Spleen (tissue), 11 donors: ENCODE measurements at regions not wholly inside any gene's neighbourhood (a gene's known extent, or its start where the extent isn't known, plus 50 kb on each side); places are given as distances from the start of the nearest gene placed in this dataset.
"Not testable (repeated sequence)": the region's sequence is repeated elsewhere in the genome, so short reads cannot be mapped to it uniquely, and the experiment has no call there.

Experiments used
- DNase-seq: peaks from one replicate; pipeline ENCODE4 v3.0.0-alpha.2; 2020
- H3K27ac ChIP-seq, 8 donors: fragments of 200-600 bp; sonication (generic) in 7 of 8; 1 replicate in 4 of 8; 2 replicates in 4 of 8; pipeline versions ENCODE4 v1.5.0 to v1.8.0; 2016 to 2021; ENCODE audit warnings: inconsistent platforms in 4 of 8, mild to moderate bottlenecking in 4 of 8, moderate library complexity in 1 of 8
- H3K27me3 ChIP-seq, 7 donors: fragments of 200-600 bp; sonication (generic) in 6 of 7; replicated peaks in 1 of 7; 1 replicate in 4 of 7; 2 replicates in 3 of 7; pipeline versions ENCODE4 v1.5.0 to v1.8.0; 2016 to 2021; ENCODE audit warnings: inconsistent platforms in 3 of 7, mild to moderate bottlenecking in 1 of 7
- H3K36me3 ChIP-seq, 6 donors: fragments of 200-600 bp; sonication (generic) in 5 of 6; 1 replicate in 4 of 6; 2 replicates in 2 of 6; pipeline versions ENCODE4 v1.5.0 to v1.8.0; 2016 to 2021; ENCODE audit warnings: inconsistent platforms in 2 of 6
- H3K4me1 ChIP-seq, 6 donors: fragments of 200-600 bp; sonication (generic) in 5 of 6; 1 replicate in 3 of 6; 2 replicates in 3 of 6; pipeline versions ENCODE4 v1.5.0 to v1.8.0; 2016 to 2021; ENCODE audit warnings: inconsistent platforms in 3 of 6
- H3K4me3 ChIP-seq, 8 donors: fragments of 200-600 bp; sonication (generic) in 7 of 8; 1 replicate in 4 of 8; 2 replicates in 4 of 8; pipeline versions ENCODE4 v1.5.0 to v1.8.0; 2016 to 2021; ENCODE audit warnings: inconsistent platforms in 4 of 8, mild to moderate bottlenecking in 4 of 8, moderate library complexity in 2 of 8
- H3K9me3 ChIP-seq, 8 donors: fragments of 200-600 bp; sonication (generic) in 7 of 8; 1 replicate in 4 of 8; 2 replicates in 4 of 8; pipeline versions ENCODE4 v1.5.0 to v1.8.0; 2016 to 2021; ENCODE audit warnings: inconsistent platforms in 4 of 8
- CTCF ChIP-seq, 11 experiments: fragments of 200-600 bp in 7 of 11; fragments of 450-650 bp in 4 of 11; sonication (generic) in 4 of 11; IDR thresholded peaks in 8 of 11; conservative IDR thresholded peaks in 3 of 11; 1 replicate in 7 of 11; 2 replicates in 4 of 11; pipeline versions ENCODE4 v1.4.0 to v1.8.0; 2016 to 2021; ENCODE audit warnings: antibody characterized with exemption in 11 of 11, inconsistent platforms in 4 of 11, mild to moderate bottlenecking in 1 of 11
- POLR2A ChIP-seq, 3 donors: fragments of 450-650 bp; IDR thresholded peaks; one replicate each; pipeline ENCODE4 v1.5.1; 2017; ENCODE audit warnings: antibody characterized with exemption in 3 of 3, mild to moderate bottlenecking in 1 of 3
- POLR2AphosphoS5 ChIP-seq, 3 donors: sonication (generic); formaldehyde crosslinking; IDR thresholded peaks; one replicate each; pipeline ENCODE4 v1.5.1; 2017; ENCODE audit warnings: antibody characterized with exemption in 3 of 3
- WGBS, 5 donors: extraction: QIAGEN DNeasy Blood & Tissue Kit in 3 of 5; methylation state at CpG; one replicate each; pipeline versions ENCODE4 v1.1.5 to v1.1.7; 2013 to 2018; 5-methylcytosine and 5-hydroxymethylcytosine counted together
- intact Hi-C: fragments of 100-400 bp; cut with DNase I; formaldehyde crosslinking; loops from one replicate; pipeline ENCODE4 v1.15.0; 2023; ENCODE audit warnings: low total_unique reads
- donor health status: healthy with polysubstance abuse.
- donor health status: DM: no; HTN: no; CAD: no; lungs with moderate emphysema.
- donor health status: DM: no; HTN: no; CAD: no.
- donor health status: Bipolar disorder and iron deficiency.
- donor health status: healthy.
- donor health status: DM: no; HTN: no; CAD: no.
- donor health status: DM: yes; HTN: yes; CAD: no.

GRCh38 chr10:26361351-26361750 lies 76.8 kb upstream of the APBB1IP start:
- Histone ChIP-seq H3K27me3 (no peaks in the 10 kb centered on the region), H3K27ac (no peak overlapping the region), H3K36me3 (no peaks in the 10 kb centered on the region), H3K4me3 (no peak overlapping the region), H3K9me3 (no peaks in the 10 kb centered on the region), H3K4me1 (no peaks in the 10 kb centered on the region)
- intact Hi-C loops, result no loop called here
- WGBS, 5 donors, result 70 to 92% (median 79%) methylated on average over 3 of the region's 3 CpGs
- DNase-seq, result no peak
- TF ChIP-seq CTCF (IDR thresholded peaks at IDR 0.05 in 8 of 11, conservative IDR thresholded peaks at IDR 0.05 in 3 of 11) (no peak), POLR2A (IDR thresholded peaks at IDR 0.05) (no peak), POLR2AphosphoS5 (IDR thresholded peaks at IDR 0.05) (no peak)

- Histone ChIP-seq H3K4me1 (no peaks in the 10 kb centered on the region), H3K27ac (no peak overlapping the region), H3K27me3 (no peaks in the 10 kb centered on the region), H3K9me3 (peaks cover 0 to 3% (median 0%) of the 10 kb centered on the region in 8 donors), H3K4me3 (no peak overlapping the region), H3K36me3 (no peaks in the 10 kb centered on the region)
- WGBS, 5 donors, result 1 to 9% (median 6%) methylated on average over 1 of the region's 1 CpG
- no peak for TF ChIP-seq CTCF (IDR thresholded peaks at IDR 0.05 in 8 of 11, conservative IDR thresholded peaks at IDR 0.05 in 3 of 11)
- TF ChIP-seq POLR2A (IDR thresholded peaks at IDR 0.05), result no peak
- no peak for TF ChIP-seq POLR2AphosphoS5 (IDR thresholded peaks at IDR 0.05)
- intact Hi-C loops, result no loop called here
- no peak for DNase-seq
These were observed 76.2 kb upstream of the APBB1IP start for GRCh38 chr10:26361971-26362370.

- intact Hi-C loops, result no loop called here
- 32 to 87% (median 61%) methylated on average over 2 of the region's 2 CpGs for WGBS, 5 donors
- no peak for DNase-seq
These were observed 72.3 kb upstream of the APBB1IP start for GRCh38 chr10:26365681-26366358.

GRCh38 chr10:26367035-26367434 lies 71.1 kb upstream of the APBB1IP start:
- H3K27me3 ChIP-seq, H3K36me3 ChIP-seq, H3K9me3 ChIP-seq, intact Hi-C loops, H3K4me3 ChIP-seq, H3K27ac ChIP-seq, DNase-seq, H3K4me1 ChIP-seq: not testable (repeated sequence)
- WGBS, 5 donors, result 79 to 87% (median 81%) methylated on average over 8 of the region's 8 CpGs

More at GRCh38 chr10:26365681-26366358, 72.3 kb upstream of the APBB1IP start:
- no peak overlapping the region for H3K4me3 ChIP-seq
- H3K27me3 ChIP-seq, result no peaks in the 10 kb centered on the region
- no peak overlapping the region for H3K27ac ChIP-seq
- H3K4me1 ChIP-seq, result peaks cover 0 to 5% (median 0%) of the 10 kb centered on the region in 6 donors
- TF ChIP-seq POLR2AphosphoS5 (IDR thresholded peaks at IDR 0.05) (no peak), CTCF (IDR thresholded peaks at IDR 0.05 in 8 of 11, conservative IDR thresholded peaks at IDR 0.05 in 3 of 11) (no peak), POLR2A (IDR thresholded peaks at IDR 0.05) (no peak)
- H3K9me3 ChIP-seq, result peaks cover 0 to 6% (median 0%) of the 10 kb centered on the region in 8 donors
- no peaks in the 10 kb centered on the region for H3K36me3 ChIP-seq
